ENCODE measurements at regions not wholly inside any gene's neighbourhood (a gene's known extent, or its start where the extent isn't known, plus 50 kb on each side); places are given as distances from the start of the nearest gene placed in this dataset.

DNA sequence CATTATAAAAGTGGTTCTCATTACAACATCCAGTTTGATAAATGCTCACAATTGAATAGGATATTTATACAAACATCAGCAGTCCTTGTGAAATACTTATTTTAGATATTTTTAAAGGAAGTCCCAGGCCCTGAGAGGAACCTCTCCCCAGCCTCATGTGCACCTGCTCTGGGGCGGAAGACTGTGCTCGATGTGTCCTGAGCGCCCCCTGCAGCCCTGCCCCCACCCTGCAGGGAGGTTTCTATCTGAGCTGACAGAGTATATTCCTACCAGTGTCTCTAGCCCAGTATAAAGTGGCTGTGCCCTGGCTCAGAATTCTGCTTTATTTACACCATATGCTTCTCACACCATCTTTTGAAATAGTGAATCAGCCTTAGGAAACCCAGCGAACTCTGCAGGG is 1349.1 kb downstream of the TMEM121 start:
- TF ChIP-seq, protein P1, sequence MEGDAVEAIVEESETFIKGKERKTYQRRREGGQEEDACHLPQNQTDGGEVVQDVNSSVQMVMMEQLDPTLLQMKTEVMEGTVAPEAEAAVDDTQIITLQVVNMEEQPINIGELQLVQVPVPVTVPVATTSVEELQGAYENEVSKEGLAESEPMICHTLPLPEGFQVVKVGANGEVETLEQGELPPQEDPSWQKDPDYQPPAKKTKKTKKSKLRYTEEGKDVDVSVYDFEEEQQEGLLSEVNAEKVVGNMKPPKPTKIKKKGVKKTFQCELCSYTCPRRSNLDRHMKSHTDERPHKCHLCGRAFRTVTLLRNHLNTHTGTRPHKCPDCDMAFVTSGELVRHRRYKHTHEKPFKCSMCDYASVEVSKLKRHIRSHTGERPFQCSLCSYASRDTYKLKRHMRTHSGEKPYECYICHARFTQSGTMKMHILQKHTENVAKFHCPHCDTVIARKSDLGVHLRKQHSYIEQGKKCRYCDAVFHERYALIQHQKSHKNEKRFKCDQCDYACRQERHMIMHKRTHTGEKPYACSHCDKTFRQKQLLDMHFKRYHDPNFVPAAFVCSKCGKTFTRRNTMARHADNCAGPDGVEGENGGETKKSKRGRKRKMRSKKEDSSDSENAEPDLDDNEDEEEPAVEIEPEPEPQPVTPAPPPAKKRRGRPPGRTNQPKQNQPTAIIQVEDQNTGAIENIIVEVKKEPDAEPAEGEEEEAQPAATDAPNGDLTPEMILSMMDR (IDR thresholded peaks at IDR 0.05; ENCODE audit: low read depth, low read length) = no peak
- H3K4me3 ChIP-seq (ENCODE audit: low read depth, low read length) = no peak overlapping the region

DNA sequence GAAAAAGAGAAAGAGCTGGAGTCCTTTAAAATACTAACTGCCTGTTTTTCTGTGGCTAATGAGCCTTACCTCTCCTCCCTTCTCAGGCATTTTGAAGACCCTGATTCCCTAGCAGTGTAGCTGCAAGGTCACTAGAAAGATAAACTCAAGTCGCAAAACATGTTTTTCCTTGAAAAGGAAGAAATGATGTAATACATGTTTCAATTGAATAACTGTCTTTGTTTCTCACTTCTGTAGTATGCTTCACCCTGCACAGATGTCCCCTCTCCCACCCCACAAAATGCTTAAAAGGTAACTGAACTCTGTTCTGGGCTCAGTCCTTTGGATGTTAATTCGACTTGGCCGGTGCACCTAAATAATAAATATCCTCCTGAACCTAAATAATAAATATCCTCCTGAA is 1350.3 kb downstream of the TMEM121 start:
- TF ChIP-seq, protein P1 (IDR thresholded peaks at IDR 0.05; ENCODE audit: low read depth, low read length) = no peak
- no peak overlapping the region for H3K4me3 ChIP-seq (ENCODE audit: low read depth, low read length)

DNA sequence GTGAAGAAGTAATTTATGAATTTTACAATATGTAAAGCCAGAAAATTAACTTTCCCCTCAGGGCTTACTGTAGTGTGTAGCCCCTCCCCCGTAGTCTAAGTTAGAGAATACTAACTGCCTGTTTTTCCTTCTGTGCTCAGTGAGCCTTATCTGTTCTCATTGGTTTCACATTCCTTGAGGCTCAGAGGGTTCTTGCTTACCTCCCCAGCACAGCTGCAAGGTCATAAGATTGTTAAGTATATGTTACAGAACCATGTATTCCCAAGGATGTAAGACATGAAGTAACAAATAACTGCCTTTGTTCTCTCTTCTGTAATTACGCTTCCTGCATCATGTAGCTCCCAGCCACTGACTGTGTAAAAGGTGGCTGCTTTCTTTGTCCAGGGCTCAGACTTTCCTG is 1351.1 kb downstream of the TMEM121 start:
- TF ChIP-seq, protein P1 (IDR thresholded peaks at IDR 0.05; ENCODE audit: low read depth, low read length) = no peak
- no peak overlapping the region for H3K4me3 ChIP-seq (ENCODE audit: low read depth, low read length)

DNA sequence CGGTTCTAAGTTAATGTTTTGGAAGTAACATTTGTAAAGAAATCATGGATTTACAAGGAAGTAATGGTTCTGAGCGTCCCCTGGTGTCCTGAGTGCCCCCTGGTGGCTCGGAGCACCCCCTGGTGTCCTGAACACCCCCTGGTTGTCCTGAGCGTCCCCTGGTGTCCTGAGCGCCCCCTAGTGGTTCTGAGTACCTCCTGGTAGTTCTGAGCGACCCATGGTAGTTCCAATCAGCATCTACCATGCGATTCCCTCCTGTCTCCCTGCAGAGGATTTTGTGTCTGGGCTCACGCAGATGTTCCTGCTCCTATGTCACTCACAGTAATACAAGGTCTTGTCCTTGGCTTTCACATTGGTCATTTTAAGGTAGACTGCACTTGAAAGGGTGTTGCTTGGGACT is 1352.9 kb downstream of the TMEM121 start:
- TF ChIP-seq, protein P1 (IDR thresholded peaks at IDR 0.05; ENCODE audit: low read depth, low read length) = no peak
- H3K4me3 ChIP-seq (ENCODE audit: low read depth, low read length) = no peak overlapping the region

DNA sequence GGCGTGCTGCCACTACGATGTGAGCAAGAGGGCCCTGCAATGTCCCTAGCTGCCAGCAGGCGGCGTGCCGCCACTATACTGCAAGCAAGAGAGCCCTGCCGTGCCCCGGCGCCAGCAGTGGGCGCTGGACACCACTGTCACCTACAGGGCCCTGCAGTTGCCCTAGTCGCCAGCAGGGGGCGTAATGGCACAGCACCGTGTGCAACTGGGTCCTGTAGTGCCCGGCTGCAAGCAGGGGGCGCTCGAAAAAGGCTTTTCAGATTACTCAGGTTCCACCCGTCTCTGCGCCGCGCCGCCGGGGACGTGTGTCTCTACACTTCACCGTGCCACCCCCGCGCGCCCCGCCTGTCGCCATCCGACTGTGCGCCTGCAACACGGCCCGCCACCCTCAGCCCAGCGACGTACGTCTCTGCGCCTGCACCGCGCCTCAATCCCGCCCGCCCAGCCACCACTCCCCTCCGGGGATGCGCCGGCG is 1356.9 kb downstream of the TMEM121 start:
- H3K4me3 ChIP-seq (ENCODE audit: low read depth, low read length) = no peak overlapping the region
- TF ChIP-seq, protein P1 (IDR thresholded peaks at IDR 0.05; ENCODE audit: low read depth, low read length) = peak; percentile 38; the same call in 1 of the 2 replicates
